Testis (tissue), 2 donors: ENCODE measurements at regions not wholly inside any gene's neighbourhood (a gene's known extent, or its start where the extent isn't known, plus 50 kb on each side); places are given as distances from the start of the nearest gene placed in this dataset.

ENCODE experiments used
- DNase-seq: peaks from one replicate; pipeline ENCODE4 v3.0.0-alpha.2; 2019
- H3K27ac ChIP-seq, 2 donors: fragments of 200-600 bp; sonication (generic); one replicate each; pipeline ENCODE4 v1.5.1; 2019
- H3K27me3 ChIP-seq: fragments of 200-600 bp; sonication (generic); one replicate; pipeline ENCODE4 v1.5.1; 2019
- H3K36me3 ChIP-seq: fragments of 200-600 bp; sonication (generic); one replicate; pipeline ENCODE4 v1.5.1; 2017; ENCODE audit warnings: low read depth; ENCODE audit errors: missing control alignments
- H3K4me1 ChIP-seq: fragments of 200-600 bp; sonication (generic); one replicate; pipeline ENCODE4 v1.5.1; 2019
- H3K4me3 ChIP-seq, 2 donors: fragments of 200-600 bp; sonication (generic); one replicate each; pipeline ENCODE4 v1.5.1; 2017 to 2019
- H3K9me3 ChIP-seq: fragments of 200-600 bp; sonication (generic); one replicate; pipeline ENCODE4 v1.5.1; 2017
- CTCF ChIP-seq, 3 experiments: fragments of 450-650 bp in 2 of 3; fragments of 200-600 bp in 1 of 3; sonication (generic) in 1 of 3; IDR thresholded peaks; one replicate each; pipeline ENCODE4 v1.5.1; 2016 to 2019; ENCODE audit warnings: antibody characterized with exemption in 3 of 3, mild to moderate bottlenecking in 2 of 3, moderate library complexity in 1 of 3
- POLR2A ChIP-seq: fragments of 450-650 bp; IDR thresholded peaks from one replicate; pipeline ENCODE4 v1.6.1; 2017; ENCODE audit warnings: antibody characterized with exemption, mild to moderate bottlenecking, moderate library complexity
- WGBS, 2 donors: methylation state at CpG; one replicate each; pipeline ENCODE4 v1.1.5; 2018; 5-methylcytosine and 5-hydroxymethylcytosine counted together
- intact Hi-C: fragments of 100-400 bp; cut with DNase I; formaldehyde crosslinking; loops from one replicate; pipeline ENCODE4 v1.15.1; 2023; ENCODE audit warnings: low total_unique reads

- no peak overlapping the region for H3K27ac ChIP-seq
- intact Hi-C loops: no loop called here
- H3K36me3 ChIP-seq: no peaks in the 10 kb centered on the region
- no peak for TF ChIP-seq CTCF (IDR thresholded peaks at IDR 0.05)
- TF ChIP-seq POLR2A: no peak
- 58 to 69% methylated on average over 2 of the region's 2 CpGs for WGBS, 2 donors
- H3K9me3 ChIP-seq: no peaks in the 10 kb centered on the region
- no peak for DNase-seq
- H3K4me3 ChIP-seq: no peak overlapping the region
- no peaks in the 10 kb centered on the region for H3K27me3 ChIP-seq
- H3K4me1 ChIP-seq: no peaks in the 10 kb centered on the region
Observed at GRCh38 chr10:85311613-85312337, 983.4 kb downstream of the CCSER2 start.

GRCh38 chr10:85315657-85316056, 987.3 kb downstream of the CCSER2 start:
- no peaks in the 10 kb centered on the region for H3K27me3 ChIP-seq
- H3K9me3 ChIP-seq: no peaks in the 10 kb centered on the region
- no peaks in the 10 kb centered on the region for H3K36me3 ChIP-seq
- no peak overlapping the region for H3K4me3 ChIP-seq
- no peak for TF ChIP-seq POLR2A
- no peak for TF ChIP-seq CTCF (IDR thresholded peaks at IDR 0.05)
- no peak overlapping the region for H3K27ac ChIP-seq
- WGBS, 2 donors: 77 to 93% methylated on average over 4 of the region's 4 CpGs
- no peaks in the 10 kb centered on the region for H3K4me1 ChIP-seq
- intact Hi-C loops: no loop called here
- no peak for DNase-seq

- Histone ChIP-seq H3K36me3 (no peaks in the 10 kb centered on the region), H3K4me3 (no peak overlapping the region), H3K4me1 (no peaks in the 10 kb centered on the region), H3K9me3 (no peaks in the 10 kb centered on the region), H3K27ac (no peak overlapping the region), H3K27me3 (no peaks in the 10 kb centered on the region)
- intact Hi-C loops: no loop called here
- TF ChIP-seq POLR2A (no peak), CTCF (IDR thresholded peaks at IDR 0.05) (no peak)
- DNase-seq: no peak
- WGBS, 2 donors: 80 to 84% methylated on average over 4 of the region's 4 CpGs
Observed at GRCh38 chr10:85316276-85316675, 987.9 kb downstream of the CCSER2 start.

GRCh38 chr10:85317827-85318226, 989.4 kb downstream of the CCSER2 start:
- Histone ChIP-seq H3K36me3 (no peaks in the 10 kb centered on the region), H3K4me3 (no peak overlapping the region), H3K27ac (no peak overlapping the region), H3K4me1 (no peaks in the 10 kb centered on the region), H3K27me3 (no peaks in the 10 kb centered on the region), H3K9me3 (no peaks in the 10 kb centered on the region)
- WGBS, 2 donors: 61 to 86% methylated on average over 2 of the region's 2 CpGs
- no peak for TF ChIP-seq POLR2A
- TF ChIP-seq CTCF (IDR thresholded peaks at IDR 0.05): peak in 1 of 3 experiments; percentile 13
- no peak for DNase-seq
- intact Hi-C loops: no loop called here
